Motor neuron (in vitro differentiated cells): ENCODE measurements at regions not wholly inside any gene's neighbourhood (a gene's known extent, or its start where the extent isn't known, plus 50 kb on each side); places are given as distances from the start of the nearest gene placed in this dataset.
"Not testable (repeated sequence)": the region's sequence is repeated elsewhere in the genome, so short reads cannot be mapped to it uniquely, and the experiment has no call there.

Experiments used
- ATAC-seq, 8 experiments: fragments of 200-7000 bp; cut with Tn5 transposase; replicated peaks in 6 of 8; 2 replicates each; pipeline ENCODE4 v1.8.0; 2021; ENCODE audit warnings: mild to moderate bottlenecking in 8 of 8, moderate library complexity in 8 of 8
- H3K27ac ChIP-seq, 2 donors: fragments of 250-450 bp; sonication (Bioruptor Pico); 2 replicates each; pipeline ENCODE4 v1.9.0; 2021; ENCODE audit warnings: antibody characterized with exemption in 2 of 2, mild to moderate bottlenecking in 2 of 2, moderate library complexity in 1 of 2
- H3K4me1 ChIP-seq, 2 donors: fragments of 250-450 bp; sonication (Bioruptor Pico); replicated peaks in 1 of 2; 2 replicates each; pipeline ENCODE4 v1.6.1; 2021; ENCODE audit warnings: antibody characterized with exemption in 2 of 2, mild to moderate bottlenecking in 2 of 2, moderate library complexity in 1 of 2
- H3K4me3 ChIP-seq, 5 donors: fragments of 250-450 bp; sonication (Bioruptor Pico); 2 replicates each; pipeline ENCODE4 v1.9.0; 2021; ENCODE audit warnings: antibody characterized with exemption in 5 of 5, mild to moderate bottlenecking in 5 of 5, moderate library complexity in 4 of 5
- WGBS, 10 experiments: fragments of 450-650 bp; shearing (Covaris generic); methylation state at CpG; one replicate each; pipeline ENCODE4 v1.0.0; 2022; 5-methylcytosine and 5-hydroxymethylcytosine counted together
- in situ Hi-C, 9 experiments: fragments of 400-800 bp; cut with MboI; loops; one replicate each; pipeline ENCODE4 v1.15.0; 2021; ENCODE audit warnings: low sequenced_read_pairs in 9 of 9, low pct_unique_long_range_greater_than_20kb in 2 of 9; ENCODE audit not compliant: unreplicated experiment in 9 of 9

- Histone ChIP-seq H3K4me1 (no peaks in the 10 kb centered on the region), H3K27ac (no peak overlapping the region), H3K4me3 (no peak overlapping the region)
- WGBS, 10 experiments, result 0 to 100% (median 68%) methylated on average over 1 to 5 of the region's 5 CpGs
- in situ Hi-C loops, result loop anchor here in 1 of 9 experiments (25.0 kb wide), 1 partner anchor 870 kb away; no protein-coding TSS in a partner anchor
- ATAC-seq, result peak in 1 of 8 experiments; percentile 59
Observed at GRCh38 chr5:15116996-15117395, 245.4 kb upstream of the ANKH start.

GRCh38 chr5:15106530-15107283 is 235.1 kb upstream of the ANKH start:
- in situ Hi-C loops, result loop anchor here in 1 of 9 experiments (25.0 kb wide), 1 partner anchor 881 kb away; no protein-coding TSS in a partner anchor
- Histone ChIP-seq H3K27ac (no peak overlapping the region), H3K4me3 (no peak overlapping the region), H3K4me1 (no peaks in the 10 kb centered on the region)
- peak in 1 of 8 experiments; percentile 32 for ATAC-seq
- WGBS, 10 experiments, result 50 to 100% (median 96%) methylated on average over 1 to 2 of the region's 2 CpGs; no CpG with 5 or more reads in 3 of the 10 experiments

GRCh38 chr5:15105799-15106393 is 234.3 kb upstream of the ANKH start:
- peak in 4 of 8 experiments; percentile 65 to 89 (median 88) for ATAC-seq
- WGBS, 10 experiments, result 0 to 100% (median 43%) methylated on average over 1 to 2 of the region's 2 CpGs
- H3K4me3 ChIP-seq, result no peak overlapping the region
- no peak overlapping the region for H3K27ac ChIP-seq
- in situ Hi-C loops, result loop anchor here in 1 of 9 experiments (25.0 kb wide), 1 partner anchor 881 kb away; no protein-coding TSS in a partner anchor
- no peaks in the 10 kb centered on the region for H3K4me1 ChIP-seq

- 32 to 100% (median 67%) methylated on average over 1 to 3 of the region's 3 CpGs; no CpG with 5 or more reads in 1 of the 10 experiments for WGBS, 10 experiments
- in situ Hi-C loops, result loop anchor here in 1 of 9 experiments (25.0 kb wide), 1 partner anchor 883 kb away; no protein-coding TSS in a partner anchor
- Histone ChIP-seq H3K4me3 (no peak overlapping the region), H3K27ac (no peak overlapping the region), H3K4me1 (no peaks in the 10 kb centered on the region)
- ATAC-seq, result no peak
Observed at GRCh38 chr5:15103864-15104263, 232.3 kb upstream of the ANKH start.

- ATAC-seq, result peak in 1 of 8 experiments; percentile 41
- 17 to 100% (median 62%) methylated on average over 1 to 5 of the region's 5 CpGs; no CpG with 5 or more reads in 3 of the 10 experiments for WGBS, 10 experiments
- Histone ChIP-seq H3K4me1 (no peaks in the 10 kb centered on the region), H3K4me3 (no peak overlapping the region), H3K27ac (no peak overlapping the region)
- in situ Hi-C loops, result loop anchor here in 1 of 9 experiments (25.0 kb wide), 1 partner anchor 884 kb away; no protein-coding TSS in a partner anchor
Observed at GRCh38 chr5:15103130-15103529, 231.6 kb upstream of the ANKH start.

- no peak for ATAC-seq
- H3K27ac ChIP-seq, result no peak overlapping the region
- no peak overlapping the region for H3K4me3 ChIP-seq
- in situ Hi-C loops, result no loop called here
- peaks cover 0 to 2% of the 10 kb centered on the region in 2 donors for H3K4me1 ChIP-seq
Observed at GRCh38 chr5:15097552-15097951, 226.0 kb upstream of the ANKH start.

- H3K27ac ChIP-seq, in situ Hi-C loops, H3K4me3 ChIP-seq, H3K4me1 ChIP-seq, ATAC-seq: not testable (repeated sequence)
- WGBS, 10 experiments, result 80 to 100% methylated on average over 1 to 5 of the region's 22 CpGs; no CpG with 5 or more reads in 8 of the 10 experiments
Observed at GRCh38 chr5:15096686-15097085, 225.1 kb upstream of the ANKH start.

GRCh38 chr5:15092801-15093200 is 221.2 kb upstream of the ANKH start:
- peaks cover 0 to 7% of the 10 kb centered on the region in 2 donors for H3K4me1 ChIP-seq
- H3K27ac ChIP-seq, result no peak overlapping the region
- in situ Hi-C loops, result no loop called here
- H3K4me3 ChIP-seq, result no peak overlapping the region
- no peak for ATAC-seq
- WGBS, 10 experiments, result 50 to 97% (median 88%) methylated on average over 3 to 7 of the region's 7 CpGs

GRCh38 chr5:15085671-15086070 is 214.1 kb upstream of the ANKH start:
- no peak for ATAC-seq
- in situ Hi-C loops, result no loop called here
- Histone ChIP-seq H3K4me3 (no peak overlapping the region), H3K4me1 (no peaks in the 10 kb centered on the region), H3K27ac (no peak overlapping the region)
- WGBS, 10 experiments, result 0 to 100% (median 80%) methylated on average over 1 to 2 of the region's 2 CpGs; no CpG with 5 or more reads in 2 of the 10 experiments

- Histone ChIP-seq H3K27ac (no peak overlapping the region), H3K4me1 (no peaks in the 10 kb centered on the region), H3K4me3 (no peak overlapping the region)
- 0 to 83% (median 33%) methylated on average over 1 to 3 of the region's 4 CpGs; no CpG with 5 or more reads in 1 of the 10 experiments for WGBS, 10 experiments
- in situ Hi-C loops, result no loop called here
- ATAC-seq, result no peak
Observed at GRCh38 chr5:15082096-15082495, 210.5 kb upstream of the ANKH start.

GRCh38 chr5:15080219-15080618 is 208.6 kb upstream of the ANKH start:
- in situ Hi-C loops, result no loop called here
- Histone ChIP-seq H3K4me3 (no peak overlapping the region), H3K27ac (no peak overlapping the region), H3K4me1 (no peaks in the 10 kb centered on the region)
- WGBS, 10 experiments, result 0 to 92% (median 63%) methylated on average over 1 of the region's 1 CpG
- ATAC-seq, result no peak

- in situ Hi-C loops, result no loop called here
- H3K27ac ChIP-seq, result no peak overlapping the region
- no peak for ATAC-seq
- H3K4me1 ChIP-seq, result no peaks in the 10 kb centered on the region
- H3K4me3 ChIP-seq, result no peak overlapping the region
- WGBS, 10 experiments, result 0 to 96% (median 64%) methylated on average over 1 to 3 of the region's 3 CpGs
Observed at GRCh38 chr5:15079566-15079965, 208.0 kb upstream of the ANKH start.

GRCh38 chr5:15074651-15075050 is 203.1 kb upstream of the ANKH start:
- Histone ChIP-seq H3K27ac (no peak overlapping the region), H3K4me1 (no peaks in the 10 kb centered on the region), H3K4me3 (no peak overlapping the region)
- ATAC-seq, result no peak
- in situ Hi-C loops, result no loop called here
